ENCODE measurements at regions not wholly inside any gene's neighbourhood (a gene's known extent, or its start where the extent isn't known, plus 50 kb on each side); places are given as distances from the start of the nearest gene placed in this dataset.
"Not testable (repeated sequence)": the region's sequence is repeated elsewhere in the genome, so short reads cannot be mapped to it uniquely, and the experiment has no call there.

- no peak for DNase-seq
Measured at GRCh38 chr7:94706996-94707740, 51.2 kb upstream of the SGCE start.

- no peak for DNase-seq
Measured at GRCh38 chr7:94710256-94710655, 54.3 kb upstream of the SGCE start.

GRCh38 chr7:94722360-94722759 lies 66.4 kb upstream of the SGCE start:
- not testable (repeated sequence) for DNase-seq

- DNase-seq: not testable (repeated sequence)
Measured at GRCh38 chr7:94728893-94729292, 73.0 kb upstream of the SGCE start.

GRCh38 chr7:94738071-94738470 lies 82.1 kb upstream of the SGCE start:
- DNase-seq: no peak

GRCh38 chr7:94739180-94739579 lies 83.2 kb upstream of the SGCE start:
- peak in 1 of 2 donors; percentile 25 for DNase-seq

- DNase-seq: no peak
Measured at GRCh38 chr7:94740509-94740908, 84.6 kb upstream of the SGCE start.

GRCh38 chr7:94741179-94741578 lies 85.2 kb upstream of the SGCE start:
- no peak for DNase-seq

- DNase-seq: no peak
Measured at GRCh38 chr7:94748376-94748775, 92.4 kb upstream of the SGCE start.

- peak; percentile 24 to 31 for DNase-seq
Measured at GRCh38 chr7:94760446-94761100, 104.6 kb upstream of the SGCE start.

GRCh38 chr7:94761451-94761850 lies 105.5 kb upstream of the SGCE start:
- no peak for DNase-seq

- peak; percentile 74 to 83 for DNase-seq
Measured at GRCh38 chr7:94763268-94763667, 107.3 kb upstream of the SGCE start.

- DNase-seq: no peak
Measured at GRCh38 chr7:94769724-94770123, 113.8 kb upstream of the SGCE start.

GRCh38 chr7:94778711-94779459 lies 123.0 kb upstream of the SGCE start:
- DNase-seq: peak; percentile 14 to 36

- DNase-seq: no peak
Measured at GRCh38 chr7:94779861-94780260, 123.9 kb upstream of the SGCE start.

- DNase-seq: no peak
Measured at GRCh38 chr7:94781236-94781635, 125.3 kb upstream of the SGCE start.

GRCh38 chr7:94782777-94783176 lies 124.6 kb upstream of the PPP1R9A start:
- DNase-seq: no peak

GRCh38 chr7:94787285-94787684 lies 120.1 kb upstream of the PPP1R9A start:
- no peak for DNase-seq

GRCh38 chr7:94788378-94788777 lies 119.0 kb upstream of the PPP1R9A start:
- not testable (repeated sequence) for DNase-seq

- DNase-seq: no peak
Measured at GRCh38 chr7:94792241-94792640, 115.2 kb upstream of the PPP1R9A start.

GRCh38 chr7:94797404-94797803 lies 110.0 kb upstream of the PPP1R9A start:
- DNase-seq: not testable (repeated sequence)

GRCh38 chr7:94803821-94804220 lies 103.6 kb upstream of the PPP1R9A start:
- no peak for DNase-seq

GRCh38 chr7:94808673-94809072 lies 98.7 kb upstream of the PPP1R9A start:
- DNase-seq: not testable (repeated sequence)
